ENCODE measurements at regions not wholly inside any gene's neighbourhood (a gene's known extent, or its start where the extent isn't known, plus 50 kb on each side); places are given as distances from the start of the nearest gene placed in this dataset.

DNA sequence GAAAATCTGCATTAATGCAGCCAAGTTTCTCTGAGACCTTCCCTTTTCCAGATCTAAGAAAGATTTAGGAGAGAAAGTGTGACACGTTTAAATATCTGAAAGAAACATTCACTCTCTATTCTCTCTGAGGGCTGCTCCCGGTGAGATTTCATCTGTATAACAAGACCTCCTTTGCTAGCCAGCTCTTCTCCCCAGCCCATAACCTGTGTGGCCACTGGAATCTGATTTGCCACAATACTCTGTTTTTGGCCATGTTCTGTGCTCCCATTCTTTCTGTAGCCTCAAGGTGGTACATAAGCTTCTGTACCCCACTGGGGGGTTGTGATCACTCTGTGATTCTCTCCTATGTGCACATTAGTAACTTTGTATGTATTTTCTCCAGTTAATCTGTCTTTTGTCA, 291.0 kb upstream of the SEMA6A start (continued):
- TF ChIP-seq, protein P1, sequence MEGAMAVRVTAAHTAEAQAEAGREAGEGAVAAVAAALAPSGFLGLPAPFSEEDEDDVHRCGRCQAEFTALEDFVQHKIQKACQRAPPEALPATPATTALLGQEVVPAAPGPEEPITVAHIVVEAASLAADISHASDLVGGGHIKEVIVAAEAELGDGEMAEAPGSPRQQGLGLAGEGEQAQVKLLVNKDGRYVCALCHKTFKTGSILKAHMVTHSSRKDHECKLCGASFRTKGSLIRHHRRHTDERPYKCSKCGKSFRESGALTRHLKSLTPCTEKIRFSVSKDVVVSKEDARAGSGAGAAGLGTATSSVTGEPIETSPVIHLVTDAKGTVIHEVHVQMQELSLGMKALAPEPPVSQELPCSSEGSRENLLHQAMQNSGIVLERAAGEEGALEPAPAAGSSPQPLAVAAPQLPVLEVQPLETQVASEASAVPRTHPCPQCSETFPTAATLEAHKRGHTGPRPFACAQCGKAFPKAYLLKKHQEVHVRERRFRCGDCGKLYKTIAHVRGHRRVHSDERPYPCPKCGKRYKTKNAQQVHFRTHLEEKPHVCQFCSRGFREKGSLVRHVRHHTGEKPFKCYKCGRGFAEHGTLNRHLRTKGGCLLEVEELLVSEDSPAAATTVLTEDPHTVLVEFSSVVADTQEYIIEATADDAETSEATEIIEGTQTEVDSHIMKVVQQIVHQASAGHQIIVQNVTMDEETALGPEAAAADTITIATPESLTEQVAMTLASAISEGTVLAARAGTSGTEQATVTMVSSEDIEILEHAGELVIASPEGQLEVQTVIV (IDR thresholded peaks at IDR 0.05; ENCODE audit: borderline replicate concordance, partially characterized antibody): no peak
- TF ChIP-seq CEBPB (IDR thresholded peaks at IDR 0.05; ENCODE audit: borderline replicate concordance in 1 of 2, low read depth in 2 of 2, low read length in 2 of 2) (no peak), REST (IDR thresholded peaks at IDR 0.05; ENCODE audit: low read depth, low read length) (no peak), RELA (IDR thresholded peaks at IDR 0.05; ENCODE audit: borderline replicate concordance, partially characterized antibody) (no peak), ZBTB40 (IDR thresholded peaks at IDR 0.05; ENCODE audit: borderline replicate concordance) (no peak), MTA3 (IDR thresholded peaks at IDR 0.05; ENCODE audit: borderline replicate concordance, low read length) (no peak)

Data from GM12878 (cell line).